ENCODE measurements at regions not wholly inside any gene's neighbourhood (a gene's known extent, or its start where the extent isn't known, plus 50 kb on each side); places are given as distances from the start of the nearest gene placed in this dataset.

GRCh38 chr10:59064759-59065539, 111.5 kb upstream of the PHYHIPL start:
- TF ChIP-seq, protein P1, sequence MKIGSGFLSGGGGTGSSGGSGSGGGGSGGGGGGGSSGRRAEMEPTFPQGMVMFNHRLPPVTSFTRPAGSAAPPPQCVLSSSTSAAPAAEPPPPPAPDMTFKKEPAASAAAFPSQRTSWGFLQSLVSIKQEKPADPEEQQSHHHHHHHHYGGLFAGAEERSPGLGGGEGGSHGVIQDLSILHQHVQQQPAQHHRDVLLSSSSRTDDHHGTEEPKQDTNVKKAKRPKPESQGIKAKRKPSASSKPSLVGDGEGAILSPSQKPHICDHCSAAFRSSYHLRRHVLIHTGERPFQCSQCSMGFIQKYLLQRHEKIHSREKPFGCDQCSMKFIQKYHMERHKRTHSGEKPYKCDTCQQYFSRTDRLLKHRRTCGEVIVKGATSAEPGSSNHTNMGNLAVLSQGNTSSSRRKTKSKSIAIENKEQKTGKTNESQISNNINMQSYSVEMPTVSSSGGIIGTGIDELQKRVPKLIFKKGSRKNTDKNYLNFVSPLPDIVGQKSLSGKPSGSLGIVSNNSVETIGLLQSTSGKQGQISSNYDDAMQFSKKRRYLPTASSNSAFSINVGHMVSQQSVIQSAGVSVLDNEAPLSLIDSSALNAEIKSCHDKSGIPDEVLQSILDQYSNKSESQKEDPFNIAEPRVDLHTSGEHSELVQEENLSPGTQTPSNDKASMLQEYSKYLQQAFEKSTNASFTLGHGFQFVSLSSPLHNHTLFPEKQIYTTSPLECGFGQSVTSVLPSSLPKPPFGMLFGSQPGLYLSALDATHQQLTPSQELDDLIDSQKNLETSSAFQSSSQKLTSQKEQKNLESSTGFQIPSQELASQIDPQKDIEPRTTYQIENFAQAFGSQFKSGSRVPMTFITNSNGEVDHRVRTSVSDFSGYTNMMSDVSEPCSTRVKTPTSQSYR (CRISPR knock-in tag; IDR thresholded peaks at IDR 0.05): no peak
- TF ChIP-seq, protein P2, sequence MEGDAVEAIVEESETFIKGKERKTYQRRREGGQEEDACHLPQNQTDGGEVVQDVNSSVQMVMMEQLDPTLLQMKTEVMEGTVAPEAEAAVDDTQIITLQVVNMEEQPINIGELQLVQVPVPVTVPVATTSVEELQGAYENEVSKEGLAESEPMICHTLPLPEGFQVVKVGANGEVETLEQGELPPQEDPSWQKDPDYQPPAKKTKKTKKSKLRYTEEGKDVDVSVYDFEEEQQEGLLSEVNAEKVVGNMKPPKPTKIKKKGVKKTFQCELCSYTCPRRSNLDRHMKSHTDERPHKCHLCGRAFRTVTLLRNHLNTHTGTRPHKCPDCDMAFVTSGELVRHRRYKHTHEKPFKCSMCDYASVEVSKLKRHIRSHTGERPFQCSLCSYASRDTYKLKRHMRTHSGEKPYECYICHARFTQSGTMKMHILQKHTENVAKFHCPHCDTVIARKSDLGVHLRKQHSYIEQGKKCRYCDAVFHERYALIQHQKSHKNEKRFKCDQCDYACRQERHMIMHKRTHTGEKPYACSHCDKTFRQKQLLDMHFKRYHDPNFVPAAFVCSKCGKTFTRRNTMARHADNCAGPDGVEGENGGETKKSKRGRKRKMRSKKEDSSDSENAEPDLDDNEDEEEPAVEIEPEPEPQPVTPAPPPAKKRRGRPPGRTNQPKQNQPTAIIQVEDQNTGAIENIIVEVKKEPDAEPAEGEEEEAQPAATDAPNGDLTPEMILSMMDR (IDR thresholded peaks at IDR 0.05): no peak
- TF ChIP-seq SP1 (CRISPR knock-in tag; conservative IDR thresholded peaks at IDR 0.05): no peak
- TF ChIP-seq FOXP1 (CRISPR knock-in tag; IDR thresholded peaks at IDR 0.05; ENCODE audit: borderline replicate concordance): no peak
- no peak for TF ChIP-seq ETV6 (CRISPR knock-in tag; IDR thresholded peaks at IDR 0.05)
- no peak for TF ChIP-seq TEAD4 (CRISPR knock-in tag; IDR thresholded peaks at IDR 0.05)
- TF ChIP-seq MAX (CRISPR knock-in tag; IDR thresholded peaks at IDR 0.05): no peak
